Lower leg skin (tissue), 4 donors: ENCODE measurements at regions not wholly inside any gene's neighbourhood (a gene's known extent, or its start where the extent isn't known, plus 50 kb on each side); places are given as distances from the start of the nearest gene placed in this dataset.

Experiments
- DNase-seq, 2 donors: peaks; one replicate each; pipeline ENCODE4 v3.0.0-alpha.2; 2019; ENCODE audit warnings: low spot score in 2 of 2
- H3K4me3 ChIP-seq: fragments of 200-600 bp; sonication (generic); 2 replicates; pipeline ENCODE4 v1.5.1; 2017; ENCODE audit warnings: mild to moderate bottlenecking, low read depth; ENCODE audit not compliant: poor library complexity, severe bottlenecking
- CTCF ChIP-seq, 3 donors: fragments of 450-650 bp; IDR thresholded peaks; one replicate each; pipeline ENCODE4 v1.5.1; 2016; ENCODE audit warnings: antibody characterized with exemption in 3 of 3, mild to moderate bottlenecking in 3 of 3, moderate library complexity in 2 of 3
- POLR2A ChIP-seq, 2 donors: fragments of 450-650 bp; IDR thresholded peaks; one replicate each; pipeline ENCODE4 v1.6.1; 2016 to 2017; ENCODE audit warnings: antibody characterized with exemption in 2 of 2, mild to moderate bottlenecking in 1 of 2, moderate library complexity in 1 of 2
- WGBS, 2 donors: methylation state at CpG; one replicate each; pipeline ENCODE4 v1.1.5; 2018; 5-methylcytosine and 5-hydroxymethylcytosine counted together
- intact Hi-C: fragments of 100-400 bp; cut with DNase I; formaldehyde crosslinking; loops from one replicate; pipeline ENCODE4 v1.15.0; 2023; ENCODE audit warnings: low total_unique reads

GRCh38 chr2:146952696-146953095 is 892.1 kb upstream of the ACVR2A start:
- no peak overlapping the region for H3K4me3 ChIP-seq
- 67 to 71% methylated on average over 3 of the region's 3 CpGs for WGBS, 2 donors
- no peak for DNase-seq
- intact Hi-C loops: no loop called here
- TF ChIP-seq POLR2A (IDR thresholded peaks at IDR 0.05) (no peak), CTCF (IDR thresholded peaks at IDR 0.05) (no peak)

GRCh38 chr2:146950911-146951310 is 893.9 kb upstream of the ACVR2A start:
- no peak for DNase-seq
- no peak overlapping the region for H3K4me3 ChIP-seq
- intact Hi-C loops: no loop called here
- TF ChIP-seq CTCF (IDR thresholded peaks at IDR 0.05) (no peak), POLR2A (IDR thresholded peaks at IDR 0.05) (no peak)
- WGBS, 2 donors: 73 to 77% methylated on average over 4 of the region's 4 CpGs

- TF ChIP-seq POLR2A (IDR thresholded peaks at IDR 0.05): no peak
- TF ChIP-seq CTCF (IDR thresholded peaks at IDR 0.05): no peak
- DNase-seq: no peak
- no peak overlapping the region for H3K4me3 ChIP-seq
- intact Hi-C loops: no loop called here
- 84 to 91% methylated on average over 3 of the region's 3 CpGs for WGBS, 2 donors
Measured at GRCh38 chr2:146950361-146950760, 894.5 kb upstream of the ACVR2A start.

GRCh38 chr2:146949400-146949799 is 895.4 kb upstream of the ACVR2A start:
- TF ChIP-seq POLR2A (IDR thresholded peaks at IDR 0.05) (no peak), CTCF (IDR thresholded peaks at IDR 0.05) (no peak)

GRCh38 chr2:146944601-146945000 is 900.2 kb upstream of the ACVR2A start:
- 30 to 35% methylated on average over 4 of the region's 4 CpGs for WGBS, 2 donors
- intact Hi-C loops: no loop called here
- no peak overlapping the region for H3K4me3 ChIP-seq
- no peak for TF ChIP-seq CTCF (IDR thresholded peaks at IDR 0.05)
- TF ChIP-seq POLR2A (IDR thresholded peaks at IDR 0.05): no peak
- DNase-seq: no peak

More at GRCh38 chr2:146949400-146949799, 895.4 kb upstream of the ACVR2A start:
- H3K4me3 ChIP-seq: no peak overlapping the region
- 95% methylated on average over 2 of the region's 2 CpGs for WGBS, 2 donors
- no peak for DNase-seq
- intact Hi-C loops: no loop called here

- DNase-seq: no peak
- intact Hi-C loops: no loop called here
- whole genome bisulfite sequencing, 2 donors: 22 to 25% methylated on average over 5 of the region's 5 CpGs
Measured at GRCh38 chr2:146939991-146940685, 904.7 kb upstream of the ACVR2A start.

More at GRCh38 chr2:146939991-146940685, 904.7 kb upstream of the ACVR2A start:
- TF ChIP-seq POLR2A (IDR thresholded peaks at IDR 0.05) (no peak), CTCF (IDR thresholded peaks at IDR 0.05) (no peak)
- no peak overlapping the region for H3K4me3 ChIP-seq
